ENCODE measurements at regions not wholly inside any gene's neighbourhood (a gene's known extent, or its start where the extent isn't known, plus 50 kb on each side); places are given as distances from the start of the nearest gene placed in this dataset.

DNA sequence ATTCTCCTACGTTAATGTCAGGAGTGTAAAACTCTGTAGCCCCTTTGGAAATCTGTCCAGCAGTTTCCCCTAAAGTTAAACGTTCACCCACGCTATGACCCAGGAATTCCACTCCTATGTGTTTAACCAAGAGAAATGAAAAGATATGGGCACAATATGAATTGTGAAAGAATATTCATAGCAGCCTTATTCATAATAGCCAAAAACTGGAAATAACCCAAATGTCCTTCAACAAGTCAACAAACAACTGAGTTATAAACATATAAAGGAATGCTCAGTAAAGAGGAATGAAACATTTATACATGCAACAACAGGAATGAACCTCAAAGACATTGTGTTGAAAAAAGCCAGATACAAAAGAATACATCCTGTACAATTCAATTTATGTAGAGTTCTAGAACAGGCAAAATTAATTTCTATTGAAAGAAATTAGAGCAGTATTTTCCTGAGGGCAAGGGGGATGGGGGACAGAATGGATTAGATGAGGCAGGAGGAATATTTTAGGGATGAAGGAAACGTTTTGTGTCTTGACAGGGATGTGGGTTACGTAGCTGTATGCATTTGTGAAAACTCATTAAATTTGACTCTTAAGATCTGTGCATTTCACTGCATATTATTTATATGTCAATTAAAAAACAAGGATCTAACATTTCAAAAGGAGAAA is 286.7 kb upstream of the CDH5 start:
- TF ChIP-seq, protein P1, sequence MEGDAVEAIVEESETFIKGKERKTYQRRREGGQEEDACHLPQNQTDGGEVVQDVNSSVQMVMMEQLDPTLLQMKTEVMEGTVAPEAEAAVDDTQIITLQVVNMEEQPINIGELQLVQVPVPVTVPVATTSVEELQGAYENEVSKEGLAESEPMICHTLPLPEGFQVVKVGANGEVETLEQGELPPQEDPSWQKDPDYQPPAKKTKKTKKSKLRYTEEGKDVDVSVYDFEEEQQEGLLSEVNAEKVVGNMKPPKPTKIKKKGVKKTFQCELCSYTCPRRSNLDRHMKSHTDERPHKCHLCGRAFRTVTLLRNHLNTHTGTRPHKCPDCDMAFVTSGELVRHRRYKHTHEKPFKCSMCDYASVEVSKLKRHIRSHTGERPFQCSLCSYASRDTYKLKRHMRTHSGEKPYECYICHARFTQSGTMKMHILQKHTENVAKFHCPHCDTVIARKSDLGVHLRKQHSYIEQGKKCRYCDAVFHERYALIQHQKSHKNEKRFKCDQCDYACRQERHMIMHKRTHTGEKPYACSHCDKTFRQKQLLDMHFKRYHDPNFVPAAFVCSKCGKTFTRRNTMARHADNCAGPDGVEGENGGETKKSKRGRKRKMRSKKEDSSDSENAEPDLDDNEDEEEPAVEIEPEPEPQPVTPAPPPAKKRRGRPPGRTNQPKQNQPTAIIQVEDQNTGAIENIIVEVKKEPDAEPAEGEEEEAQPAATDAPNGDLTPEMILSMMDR (conservative IDR thresholded peaks at IDR 0.05; ENCODE audit: low read depth, low read length) = no peak
- H3K4me3 ChIP-seq (ENCODE audit: low read depth, low read length) = no peak overlapping the region
- no peak for DNase-seq (ENCODE audit: low read depth)

DNA sequence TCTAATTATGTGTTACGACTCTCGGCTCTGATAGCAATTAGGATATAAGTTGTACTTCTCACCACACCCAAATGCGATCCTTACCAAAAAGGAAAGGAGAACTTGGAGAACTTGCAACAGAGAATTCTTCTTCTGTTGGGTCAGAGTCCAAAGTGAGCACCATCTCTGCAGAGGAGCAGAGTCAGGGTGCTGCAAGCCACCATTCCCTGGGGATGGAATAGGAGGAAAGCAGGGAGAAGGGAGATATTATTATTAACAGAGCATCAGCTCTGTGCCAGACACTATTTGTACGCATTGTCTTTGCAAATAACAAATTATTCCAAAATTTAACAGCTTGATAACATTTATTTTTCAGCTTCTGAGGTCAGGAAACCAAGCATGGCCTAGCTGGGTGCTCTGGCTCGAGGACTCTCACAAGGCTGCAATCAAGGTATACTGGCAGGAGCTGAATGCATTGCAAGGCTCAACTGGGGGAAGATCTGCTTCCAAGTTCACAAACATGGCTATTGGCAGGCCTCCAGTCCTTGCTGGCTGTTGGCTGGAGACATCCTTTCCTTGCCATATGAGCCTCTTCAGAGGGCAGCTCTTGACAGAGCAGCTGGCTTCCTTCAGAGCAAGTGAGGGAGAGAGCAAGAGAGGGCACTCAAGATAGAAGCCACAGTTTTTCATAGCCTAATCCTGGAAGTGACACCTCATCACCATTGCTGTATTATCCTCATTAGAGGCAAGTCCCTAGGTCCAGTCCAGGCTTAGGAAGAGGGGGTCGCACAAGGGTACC is 296.2 kb upstream of the CDH5 start:
- DNase-seq (ENCODE audit: low read depth) = peak; percentile 77
- TF ChIP-seq, protein P1 (conservative IDR thresholded peaks at IDR 0.05; ENCODE audit: low read depth, low read length) = no peak
- H3K4me3 ChIP-seq (ENCODE audit: low read depth, low read length) = no peak overlapping the region

DNA sequence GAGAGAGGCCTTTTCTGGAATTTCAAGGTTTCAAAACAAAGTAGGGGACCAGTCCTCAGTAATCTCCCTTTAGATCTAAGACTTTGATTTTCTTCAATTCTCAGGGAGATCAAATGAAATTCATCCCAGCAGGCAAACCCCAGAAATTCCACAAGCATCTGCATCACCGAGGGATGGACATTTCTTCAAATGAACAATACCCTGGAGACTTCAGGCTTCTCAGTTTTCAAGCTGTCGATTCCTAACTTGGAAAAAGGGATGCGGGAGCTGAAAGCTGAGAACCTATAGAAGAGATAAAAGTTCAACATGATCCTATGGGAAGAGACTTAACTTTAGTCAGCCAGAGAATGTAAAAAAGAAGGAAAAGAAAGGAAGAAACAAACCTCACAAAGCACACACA is 296.9 kb upstream of the CDH5 start:
- TF ChIP-seq, protein P1 (conservative IDR thresholded peaks at IDR 0.05; ENCODE audit: low read depth, low read length) = no peak
- no peak overlapping the region for H3K4me3 ChIP-seq (ENCODE audit: low read depth, low read length)
- peak; percentile 26 for DNase-seq (ENCODE audit: low read depth)

DNA sequence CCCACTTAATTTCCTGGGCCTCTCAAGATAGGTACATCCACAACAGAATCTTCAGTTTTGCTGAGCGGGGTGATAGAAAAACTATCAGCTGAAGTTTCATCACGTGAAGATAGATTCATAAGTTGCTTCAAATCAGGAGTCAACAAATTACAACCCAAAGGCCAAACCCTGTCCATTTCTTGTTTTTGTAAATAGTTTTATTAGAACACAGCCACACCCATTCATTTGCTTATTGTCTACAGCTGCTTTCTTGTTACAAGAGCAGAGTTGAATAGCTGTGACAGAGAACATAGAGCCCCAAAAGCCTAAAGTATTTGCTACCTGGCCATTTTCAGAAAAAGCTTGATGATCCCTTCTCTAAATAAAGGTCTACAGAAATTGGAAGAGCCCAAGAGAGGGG is 300.1 kb upstream of the CDH5 start:
- no peak overlapping the region for H3K4me3 ChIP-seq (ENCODE audit: low read depth, low read length)
- TF ChIP-seq, protein P1 (conservative IDR thresholded peaks at IDR 0.05; ENCODE audit: low read depth, low read length) = no peak
- no peak for DNase-seq (ENCODE audit: low read depth)

DNA sequence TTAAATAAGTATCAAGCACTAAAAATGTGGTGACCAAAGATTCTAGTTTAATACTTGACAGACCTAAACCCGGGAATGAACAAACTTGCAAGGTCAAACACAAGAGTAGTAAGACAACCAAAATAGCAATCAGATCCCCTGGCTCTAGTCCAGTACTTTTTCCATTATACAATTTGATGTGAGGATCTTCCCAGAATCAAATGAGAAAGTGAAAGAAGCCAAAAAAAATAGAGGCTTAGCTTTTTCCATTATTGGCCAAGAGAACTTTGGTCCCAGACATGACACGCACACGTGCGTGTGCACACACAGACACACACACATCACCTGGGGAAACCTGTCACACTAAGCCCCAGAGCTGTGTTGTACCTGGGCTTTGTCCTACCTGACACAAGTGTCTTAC is 300.6 kb upstream of the CDH5 start:
- no peak overlapping the region for H3K4me3 ChIP-seq (ENCODE audit: low read depth, low read length)
- peak; percentile 33 for DNase-seq (ENCODE audit: low read depth)
- TF ChIP-seq, protein P1 (conservative IDR thresholded peaks at IDR 0.05; ENCODE audit: low read depth, low read length) = no peak

DNA sequence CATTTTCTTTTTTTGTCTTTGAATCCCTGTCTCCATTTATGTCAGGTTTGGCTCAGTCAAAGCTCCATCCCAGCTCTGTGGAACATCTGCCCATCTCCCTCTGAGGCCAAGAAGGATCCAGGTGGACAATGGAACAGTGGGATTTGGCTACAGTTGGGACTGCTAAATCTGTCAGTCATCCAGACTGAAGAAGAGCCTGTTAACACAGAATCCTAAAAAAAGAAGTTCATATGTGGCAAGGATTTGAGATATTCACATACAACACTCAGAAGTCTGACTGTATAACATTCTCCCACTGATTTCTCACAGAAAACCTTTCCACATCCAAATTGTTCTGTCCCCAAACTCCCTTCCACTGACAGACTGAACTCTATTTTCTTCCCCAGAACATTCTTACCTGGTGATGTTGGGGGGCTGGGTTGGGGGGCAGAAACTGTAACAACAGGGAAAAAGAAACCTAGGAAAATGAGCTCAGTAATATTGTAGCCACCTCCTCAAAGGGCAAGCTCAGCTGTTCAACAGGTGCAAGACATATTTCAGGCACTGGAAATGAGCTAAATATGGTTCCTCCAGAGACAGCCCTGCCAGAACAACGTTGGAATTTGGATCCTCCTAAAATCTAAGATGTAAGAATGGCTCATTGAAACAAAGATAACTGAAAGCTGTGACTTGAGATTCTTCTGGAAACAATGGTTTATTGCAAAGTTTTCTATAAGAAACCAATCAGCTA is 301.5 kb upstream of the CDH5 start:
- TF ChIP-seq, protein P1 (conservative IDR thresholded peaks at IDR 0.05; ENCODE audit: low read depth, low read length) = no peak
- DNase-seq (ENCODE audit: low read depth) = no peak
- H3K4me3 ChIP-seq (ENCODE audit: low read depth, low read length) = no peak overlapping the region

All from choroid plexus epithelial cell (primary cell).